DMS114 treated with DMSO at 0.1 percent for 48 hours (cell line): ENCODE measurements at regions not wholly inside any gene's neighbourhood (a gene's known extent, or its start where the extent isn't known, plus 50 kb on each side); places are given as distances from the start of the nearest gene placed in this dataset.
"Not testable (repeated sequence)": the region's sequence is repeated elsewhere in the genome, so short reads cannot be mapped to it uniquely, and the experiment has no call there.

Experiments used
- DNase-seq: peaks from one replicate; lab custom pipeline; 2025; ENCODE audit not compliant: unreplicated experiment; lab: John Stamatoyannopoulos, UW

GRCh38 chr2:191476901-191477300 is 201.0 kb upstream of the NABP1 start:
- no peak for DNase-seq

- DNase-seq: no peak
These were observed 198.9 kb upstream of the NABP1 start for GRCh38 chr2:191478799-191479679.

GRCh38 chr2:191479680-191480023 is 198.3 kb upstream of the NABP1 start:
- DNase-seq: no peak

GRCh38 chr2:191481305-191482070 is 196.4 kb upstream of the NABP1 start:
- no peak for DNase-seq

GRCh38 chr2:191483117-191483516 is 194.8 kb upstream of the NABP1 start:
- no peak for DNase-seq

- DNase-seq: no peak
These were observed 191.2 kb upstream of the NABP1 start for GRCh38 chr2:191486584-191487320.

- DNase-seq: no peak
These were observed 189.8 kb upstream of the NABP1 start for GRCh38 chr2:191488135-191488534.

- no peak for DNase-seq
These were observed 188.8 kb upstream of the NABP1 start for GRCh38 chr2:191489177-191489576.

- DNase-seq: no peak
These were observed 181.1 kb upstream of the NABP1 start for GRCh38 chr2:191496838-191497237.

- no peak for DNase-seq
These were observed 180.1 kb upstream of the NABP1 start for GRCh38 chr2:191497822-191498221.

- no peak for DNase-seq
These were observed 178.9 kb upstream of the NABP1 start for GRCh38 chr2:191499050-191499449.

GRCh38 chr2:191499874-191500565 is 177.9 kb upstream of the NABP1 start:
- DNase-seq: no peak

GRCh38 chr2:191500566-191500883 is 177.4 kb upstream of the NABP1 start:
- no peak for DNase-seq

- no peak for DNase-seq
These were observed 176.9 kb upstream of the NABP1 start for GRCh38 chr2:191500884-191501560.

- DNase-seq: peak; percentile 14
These were observed 176.3 kb upstream of the NABP1 start for GRCh38 chr2:191501561-191502168.

- no peak for DNase-seq
These were observed 171.4 kb upstream of the NABP1 start for GRCh38 chr2:191506515-191506914.

GRCh38 chr2:191507252-191507853 is 170.6 kb upstream of the NABP1 start:
- DNase-seq: not testable (repeated sequence)

- DNase-seq: no peak
These were observed 169.2 kb upstream of the NABP1 start for GRCh38 chr2:191508738-191509137.

GRCh38 chr2:191512216-191512835 is 165.6 kb upstream of the NABP1 start:
- DNase-seq: no peak
